ENCODE measurements at regions not wholly inside any gene's neighbourhood (a gene's known extent, or its start where the extent isn't known, plus 50 kb on each side); places are given as distances from the start of the nearest gene placed in this dataset.

GRCh38 chr9:135308821-135309762, 170.5 kb upstream of the PPP1R26 start:
- no peaks in the 10 kb centered on the region for H3K36me3 ChIP-seq (ENCODE audit: control insufficient read depth, insufficient read depth, low read length)
- CTCF ChIA-PET = no interaction called here
- no peak for TF ChIP-seq CTCF (IDR thresholded peaks at IDR 0.05; ENCODE audit: insufficient read depth, low read depth, low read length)
- H3K27me3 ChIP-seq (ENCODE audit: control insufficient read depth, insufficient read depth, low read length) = no peaks in the 10 kb centered on the region
- no peak for DNase-seq (ENCODE audit: low read depth)
- POLR2A ChIA-PET = no interaction called here
- H3K4me3 ChIP-seq (ENCODE audit: low read depth, low read length) = no peak overlapping the region

- no peaks in the 10 kb centered on the region for H3K36me3 ChIP-seq (ENCODE audit: control insufficient read depth, insufficient read depth, low read length)
- no peak for DNase-seq (ENCODE audit: low read depth)
- TF ChIP-seq CTCF (IDR thresholded peaks at IDR 0.05; ENCODE audit: insufficient read depth, low read depth, low read length) = no peak
- ChIA-PET CTCF (no interaction called here), POLR2A (no interaction called here)
- H3K4me3 ChIP-seq (ENCODE audit: low read depth, low read length) = no peak overlapping the region
- H3K27me3 ChIP-seq (ENCODE audit: control insufficient read depth, insufficient read depth, low read length) = no peaks in the 10 kb centered on the region
These were observed 169.8 kb upstream of the PPP1R26 start for GRCh38 chr9:135309763-135310125.

- H3K27me3 ChIP-seq (ENCODE audit: control insufficient read depth, insufficient read depth, low read length) = no peaks in the 10 kb centered on the region
- ChIA-PET CTCF (no interaction called here), POLR2A (no interaction called here)
- H3K36me3 ChIP-seq (ENCODE audit: control insufficient read depth, insufficient read depth, low read length) = no peaks in the 10 kb centered on the region
- no peak for DNase-seq (ENCODE audit: low read depth)
- no peak for TF ChIP-seq CTCF (IDR thresholded peaks at IDR 0.05; ENCODE audit: insufficient read depth, low read depth, low read length)
- no peak overlapping the region for H3K4me3 ChIP-seq (ENCODE audit: low read depth, low read length)
These were observed 169.4 kb upstream of the PPP1R26 start for GRCh38 chr9:135310134-135310533.

GRCh38 chr9:135315572-135315971, 164.0 kb upstream of the PPP1R26 start:
- H3K4me3 ChIP-seq (ENCODE audit: low read depth, low read length) = no peak overlapping the region
- ChIA-PET POLR2A (no interaction called here), CTCF (no interaction called here)
- DNase-seq (ENCODE audit: low read depth) = no peak
- no peaks in the 10 kb centered on the region for H3K27me3 ChIP-seq (ENCODE audit: control insufficient read depth, insufficient read depth, low read length)
- TF ChIP-seq CTCF (IDR thresholded peaks at IDR 0.05; ENCODE audit: insufficient read depth, low read depth, low read length) = no peak
- no peaks in the 10 kb centered on the region for H3K36me3 ChIP-seq (ENCODE audit: control insufficient read depth, insufficient read depth, low read length)

- H3K4me3 ChIP-seq (ENCODE audit: low read depth, low read length) = no peak overlapping the region
- POLR2A ChIA-PET = no interaction called here
- no peak for DNase-seq (ENCODE audit: low read depth)
- CTCF ChIA-PET = no interaction called here
- no peaks in the 10 kb centered on the region for H3K36me3 ChIP-seq (ENCODE audit: control insufficient read depth, insufficient read depth, low read length)
- no peaks in the 10 kb centered on the region for H3K27me3 ChIP-seq (ENCODE audit: control insufficient read depth, insufficient read depth, low read length)
- TF ChIP-seq CTCF (IDR thresholded peaks at IDR 0.05; ENCODE audit: insufficient read depth, low read depth, low read length) = no peak
These were observed 159.3 kb upstream of the PPP1R26 start for GRCh38 chr9:135320331-135320730.
